ENCODE measurements at regions not wholly inside any gene's neighbourhood (a gene's known extent, or its start where the extent isn't known, plus 50 kb on each side); places are given as distances from the start of the nearest gene placed in this dataset.
"Not testable (repeated sequence)": the region's sequence is repeated elsewhere in the genome, so short reads cannot be mapped to it uniquely, and the experiment has no call there.

DNA sequence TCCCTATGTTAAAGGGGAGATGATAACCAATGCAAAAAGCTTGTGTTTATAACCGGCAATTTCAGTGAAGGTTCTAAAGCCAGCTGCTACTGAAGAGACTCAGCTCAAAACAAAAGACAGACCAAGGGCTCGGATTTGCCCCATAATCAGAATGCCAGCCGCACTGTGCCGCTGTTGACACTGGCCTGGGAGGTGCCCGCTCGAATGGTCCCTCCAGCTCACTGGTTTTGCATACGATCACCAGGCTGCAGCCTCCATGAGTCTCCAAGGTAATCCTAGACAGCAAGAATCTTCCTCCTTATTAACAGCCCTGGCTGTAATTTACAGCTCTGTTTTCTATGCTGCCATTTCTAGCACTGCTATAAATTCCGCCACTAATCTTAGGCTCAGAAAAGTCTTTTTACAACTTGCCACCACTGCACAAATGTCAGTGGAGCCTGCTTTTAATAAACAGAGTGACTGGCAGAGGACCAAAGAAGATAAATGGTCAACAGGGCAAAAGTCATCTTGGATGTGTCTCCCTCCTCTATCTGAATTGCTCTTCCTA lies 155.7 kb upstream of the SH3BP4 start:
- no peak for DNase-seq

- DNase-seq, result no peak
Observed at GRCh38 chr2:234795272-234795920, 156.4 kb upstream of the SH3BP4 start.

DNA sequence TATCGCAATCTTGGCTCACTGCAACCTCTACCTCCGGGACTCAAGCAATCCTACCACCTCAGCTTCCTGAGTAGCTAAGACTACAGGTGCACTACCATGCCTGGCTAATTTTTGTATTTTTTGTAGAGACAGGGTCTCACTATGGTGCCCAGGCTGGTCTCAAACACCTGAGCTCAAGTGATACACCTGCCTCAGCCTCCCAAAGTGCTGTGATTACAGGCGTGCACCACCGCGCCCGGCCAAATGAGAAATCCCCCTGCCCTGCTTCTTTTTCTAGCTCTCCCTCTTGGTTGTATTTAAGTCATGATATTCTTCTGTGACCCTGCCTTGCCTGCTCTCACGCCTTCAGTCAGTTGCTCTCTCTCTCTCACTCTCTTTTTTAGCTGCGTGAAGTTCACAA lies 157.0 kb upstream of the SH3BP4 start:
- DNase-seq, result no peak

- DNase-seq, result no peak
Observed at GRCh38 chr2:234793212-234793785, 158.5 kb upstream of the SH3BP4 start.

- no peak for DNase-seq
Observed at GRCh38 chr2:234792621-234793022, 159.2 kb upstream of the SH3BP4 start.

DNA sequence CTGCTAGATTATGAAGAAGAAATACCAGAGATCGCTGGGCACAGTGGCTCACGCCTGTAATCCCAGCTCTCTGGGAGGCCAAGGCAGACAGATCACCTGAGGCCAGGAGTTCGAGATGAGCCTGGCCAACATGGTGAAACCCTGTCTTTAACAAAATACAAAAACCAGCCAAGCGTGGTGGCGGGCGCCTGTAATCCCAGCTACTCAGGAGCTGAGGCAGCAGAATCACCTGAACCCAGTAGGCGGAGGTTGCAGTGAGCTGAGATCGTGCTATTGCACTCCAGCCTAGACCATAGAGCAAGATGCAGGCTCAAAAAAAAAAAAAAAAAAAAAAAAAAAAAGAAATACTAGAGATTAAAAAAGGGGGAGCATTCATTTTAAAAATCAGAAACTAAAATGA lies 159.7 kb upstream of the SH3BP4 start:
- DNase-seq, result not testable (repeated sequence)

- DNase-seq, result no peak
Observed at GRCh38 chr2:234790380-234790779, 161.4 kb upstream of the SH3BP4 start.

GRCh38 chr2:234789556-234790325 lies 162.1 kb upstream of the SH3BP4 start:
- DNase-seq, result no peak

GRCh38 chr2:234788841-234789240 lies 163.0 kb upstream of the SH3BP4 start:
- DNase-seq, result no peak

DNA sequence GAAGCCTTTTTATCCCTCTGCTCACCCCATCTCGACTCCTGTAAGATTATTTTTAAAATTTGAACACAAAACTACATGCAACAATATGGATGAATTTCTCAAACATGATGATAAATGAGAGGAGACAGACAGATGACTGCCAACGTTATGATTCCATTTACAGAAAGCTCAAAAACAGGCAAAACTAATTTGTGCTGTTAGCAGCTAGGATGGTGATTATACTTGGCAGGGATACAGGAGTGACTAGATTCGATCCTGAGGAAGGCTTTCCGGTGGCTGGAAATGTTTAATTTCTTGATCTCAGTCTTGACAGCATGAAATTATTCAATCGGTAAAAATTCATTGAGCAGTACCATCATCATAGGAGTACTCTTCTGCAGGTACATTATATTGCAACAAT lies 163.4 kb upstream of the SH3BP4 start:
- DNase-seq, result no peak

DNA sequence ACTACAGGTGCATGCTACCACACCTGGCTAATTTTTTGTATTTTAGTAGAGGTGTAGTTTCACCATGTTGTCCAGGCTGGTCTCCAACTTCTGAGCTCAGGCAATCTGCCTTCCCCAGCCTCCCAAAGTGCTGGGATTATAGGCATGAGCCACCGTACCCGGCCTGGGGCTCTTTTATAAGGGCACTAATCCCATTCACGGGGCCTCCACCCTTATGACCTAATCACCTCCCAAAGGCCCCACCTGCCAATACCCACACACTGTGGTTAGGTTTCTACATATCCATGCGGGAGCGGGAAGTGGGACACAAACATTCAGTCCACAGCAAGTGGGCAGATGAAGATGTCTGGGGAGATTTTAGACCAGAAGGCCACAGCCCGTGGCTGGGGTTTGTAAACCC lies 164.7 kb upstream of the SH3BP4 start:
- no peak for DNase-seq

DNA sequence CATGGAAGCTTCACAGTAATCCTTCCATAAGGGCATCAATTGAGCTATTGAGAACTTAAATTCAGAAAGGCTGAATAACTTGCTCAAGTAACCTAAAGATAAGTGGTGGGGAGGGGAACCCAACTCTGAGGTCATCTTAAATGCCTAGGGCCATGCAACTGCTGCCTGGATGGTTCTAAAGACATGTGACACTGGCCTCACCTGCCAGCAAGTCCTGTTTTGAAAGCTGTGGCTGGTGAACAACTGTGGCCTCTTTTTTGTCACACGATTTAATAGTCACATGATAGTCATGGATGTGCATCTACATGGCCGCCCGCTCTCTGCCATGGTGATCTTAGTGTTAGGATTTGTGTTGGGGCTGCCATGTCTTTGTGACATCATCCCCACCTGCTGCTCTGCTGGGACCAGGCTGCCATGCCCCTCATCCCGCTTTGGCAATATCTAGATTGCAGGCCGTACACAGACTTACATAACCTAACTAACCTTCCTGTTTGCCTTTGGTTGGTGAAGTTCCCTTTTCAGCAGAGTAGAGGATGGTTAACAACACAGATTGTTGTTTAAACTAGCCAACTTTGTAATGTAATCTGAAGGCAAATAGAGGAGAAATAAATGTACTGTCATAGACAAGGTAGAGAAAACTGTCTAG lies 177.9 kb upstream of the SH3BP4 start:
- no peak for DNase-seq

DNA sequence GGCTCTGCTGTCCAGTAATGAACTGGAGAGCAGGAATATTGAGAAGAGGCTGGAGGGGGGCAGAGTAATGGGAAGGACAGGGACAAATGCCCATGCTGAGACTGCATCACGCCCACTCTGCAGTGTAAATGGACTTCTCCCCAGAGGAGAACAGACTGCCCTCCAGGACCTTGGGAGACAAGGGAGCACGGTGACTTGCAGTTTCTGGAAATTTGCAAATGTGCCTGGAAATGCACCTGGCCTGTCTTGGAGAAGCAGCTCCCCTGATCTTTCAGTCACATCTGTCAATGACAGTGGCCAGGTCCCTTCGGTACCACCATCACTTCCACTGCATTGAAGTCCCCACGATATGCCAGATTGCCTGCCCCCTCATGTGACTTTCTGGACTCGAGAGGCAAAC lies 178.7 kb upstream of the SH3BP4 start:
- DNase-seq, result no peak

DNA sequence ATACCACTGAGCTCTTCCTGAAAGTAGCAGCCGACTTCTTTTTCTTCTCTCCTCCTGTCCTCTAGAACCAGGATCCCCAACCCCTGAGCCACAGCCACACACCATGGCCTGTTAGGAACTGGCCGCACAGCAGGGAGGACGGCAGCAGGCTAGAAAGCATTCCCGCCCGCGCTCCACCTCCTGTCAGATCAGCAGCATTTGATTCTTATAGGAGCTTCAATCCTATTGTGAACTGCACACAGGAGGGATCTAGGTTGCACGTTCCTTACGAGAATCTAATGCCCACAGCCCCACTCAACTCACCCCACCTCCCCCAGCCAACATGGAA lies 179.1 kb upstream of the SH3BP4 start:
- DNase-seq, result no peak

DNA sequence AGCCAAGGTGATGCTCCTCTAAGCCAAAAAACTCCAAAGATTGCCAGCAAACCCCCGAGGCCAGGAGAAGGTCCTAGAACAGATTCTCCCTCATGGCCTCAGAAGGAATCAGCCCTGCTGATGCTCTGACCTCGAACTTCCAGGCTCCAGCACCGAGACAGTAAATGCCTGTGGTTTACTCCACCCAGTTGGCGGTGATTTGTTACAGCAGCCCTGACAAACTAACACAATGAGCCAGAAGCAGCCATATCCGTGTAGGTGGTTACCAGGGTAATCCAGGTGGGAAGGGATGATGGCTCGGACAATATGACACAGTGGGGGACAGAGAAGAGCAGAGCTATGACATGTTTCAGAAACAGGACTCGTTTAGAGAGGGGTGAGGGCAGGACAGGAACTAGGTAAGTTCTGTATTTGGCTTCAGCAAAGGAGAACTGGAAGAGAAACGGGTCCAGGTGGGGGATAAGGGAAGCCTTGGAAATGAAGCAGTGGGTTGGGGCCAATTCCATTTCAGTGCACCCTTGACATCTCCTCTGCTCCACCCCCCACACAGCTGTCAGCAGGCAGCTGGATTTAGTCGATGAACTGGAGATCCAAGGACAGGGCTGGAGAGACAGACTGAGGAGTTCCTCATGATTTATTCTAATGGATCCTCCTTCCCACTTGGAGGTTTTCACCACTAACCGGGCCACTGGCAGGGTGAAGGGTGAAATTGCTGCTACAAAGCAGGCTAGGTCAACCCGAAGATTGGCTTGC lies 179.7 kb upstream of the SH3BP4 start:
- no peak for DNase-seq

DNA sequence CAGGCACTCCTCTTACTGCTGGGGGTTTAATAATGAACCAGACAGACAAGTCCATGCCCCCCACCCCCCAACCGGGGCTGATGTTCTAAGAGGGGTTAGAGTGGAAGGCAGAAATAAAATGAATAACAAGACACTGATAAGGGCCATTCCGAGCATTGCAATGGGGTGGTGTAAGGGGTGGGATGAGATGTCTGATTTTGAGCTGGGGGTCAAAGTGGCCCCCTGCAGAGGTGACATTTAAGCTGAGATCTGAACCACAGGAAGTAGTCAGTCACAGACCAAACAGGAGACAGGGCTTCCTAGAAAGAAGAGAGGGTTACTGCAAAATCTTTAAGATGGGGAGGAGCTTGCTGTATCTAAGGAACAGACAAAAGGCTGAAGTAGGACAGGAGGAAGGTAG lies 180.6 kb upstream of the SH3BP4 start:
- DNase-seq, result no peak

- DNase-seq, result no peak
Observed at GRCh38 chr2:234770715-234771141, 181.1 kb upstream of the SH3BP4 start.

- no peak for DNase-seq
Observed at GRCh38 chr2:234770031-234770506, 181.7 kb upstream of the SH3BP4 start.

DNA sequence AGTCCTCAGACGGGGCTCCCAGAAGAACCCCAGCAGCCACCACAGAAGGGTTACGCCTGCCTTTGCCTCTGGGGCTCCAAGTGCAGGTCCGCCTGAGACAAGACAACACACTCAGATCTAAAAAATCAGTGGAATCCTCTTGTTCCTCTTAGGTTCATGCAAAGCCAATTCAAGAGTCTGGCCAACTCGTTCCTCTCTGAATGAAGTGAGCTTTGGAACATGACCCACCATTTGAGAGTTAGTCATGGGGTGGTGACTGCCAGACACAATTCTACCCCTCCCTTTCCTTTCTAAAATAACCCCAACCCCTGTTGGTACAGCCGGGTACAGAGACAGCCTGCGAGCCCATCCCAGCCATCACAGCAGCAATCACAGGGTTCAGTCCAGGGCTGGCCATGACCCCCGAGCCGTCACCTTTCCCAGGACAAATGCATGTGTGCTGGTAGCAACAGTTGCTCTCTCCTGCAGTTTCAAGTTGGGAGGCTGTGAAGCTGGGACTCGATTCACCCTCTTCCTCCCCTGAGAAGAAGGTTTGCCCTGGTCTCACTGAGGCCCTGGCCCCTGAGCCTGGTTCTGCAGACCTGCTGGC lies 183.1 kb upstream of the SH3BP4 start:
- no peak for DNase-seq

GRCh38 chr2:234765279-234765678 lies 186.5 kb upstream of the SH3BP4 start:
- DNase-seq, result no peak

- DNase-seq, result no peak
Observed at GRCh38 chr2:234764372-234764771, 187.4 kb upstream of the SH3BP4 start.
